ENCODE measurements at regions not wholly inside any gene's neighbourhood (a gene's known extent, or its start where the extent isn't known, plus 50 kb on each side); places are given as distances from the start of the nearest gene placed in this dataset.

DNA sequence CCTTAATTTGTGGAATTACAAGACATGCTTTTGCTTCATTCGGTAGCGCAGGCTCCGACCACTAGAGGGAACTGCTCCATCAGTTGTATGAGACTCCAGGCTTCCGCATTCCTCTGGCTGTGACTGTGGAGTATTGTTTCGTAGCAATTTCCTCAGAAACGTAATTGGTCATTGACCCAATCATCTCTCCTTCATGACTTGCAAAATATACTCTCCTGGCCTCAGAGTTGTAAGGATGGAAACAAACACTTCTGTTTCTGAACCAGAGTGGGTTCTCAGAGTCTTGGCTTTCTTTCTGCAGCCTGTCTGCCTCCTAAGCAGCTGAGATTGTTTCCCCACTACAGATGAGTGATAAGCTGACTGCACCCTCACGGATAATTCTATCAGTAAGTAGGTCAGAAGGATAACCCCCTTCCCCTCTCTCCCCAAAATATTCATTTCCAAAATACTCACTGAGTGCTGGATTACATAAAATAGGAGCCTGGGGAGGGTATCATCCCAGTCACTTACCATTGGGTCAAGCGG, 146.8 kb upstream of the ZC3H12C start:
- intact Hi-C loops (cut with DNase I), result loop anchor here (10.0 kb wide), 1 partner anchor 428 kb away; no protein-coding TSS in a partner anchor
- TF ChIP-seq CTCF (IDR thresholded peaks at IDR 0.05) (peak; percentile 74 to 91 (median 84)), POLR2A (IDR thresholded peaks at IDR 0.05) (no peak), POLR2AphosphoS5 (IDR thresholded peaks at IDR 0.05; ENCODE audit: insufficient read depth in 1 of 2, low read depth in 1 of 2) (peak in 1 of 2 donors; percentile 69)
- H3K4me3 ChIP-seq, result peak overlapping the region; percentile 13 to 16
- no peak overlapping the region for H3K27ac ChIP-seq
- H3K36me3 ChIP-seq, result no peaks in the 10 kb centered on the region
- peak in 1 of 2 donors; percentile 90 for DNase-seq (ENCODE audit: extremely low spot score in 2 of 2)
- H3K27me3 ChIP-seq, result no peaks in the 10 kb centered on the region
- no peaks in the 10 kb centered on the region for H3K4me1 ChIP-seq
- H3K9me3 ChIP-seq, result no peaks in the 10 kb centered on the region

GRCh38 chr11:109954534-109954933, 138.7 kb upstream of the ZC3H12C start:
- no peak for TF ChIP-seq POLR2A (IDR thresholded peaks at IDR 0.05)
- TF ChIP-seq POLR2AphosphoS5 (IDR thresholded peaks at IDR 0.05; ENCODE audit: insufficient read depth in 1 of 2, low read depth in 1 of 2), result no peak
- TF ChIP-seq CTCF (IDR thresholded peaks at IDR 0.05), result no peak
- no peaks in the 10 kb centered on the region for H3K27me3 ChIP-seq
- H3K4me1 ChIP-seq, result no peaks in the 10 kb centered on the region
- no peaks in the 10 kb centered on the region for H3K9me3 ChIP-seq
- no peak overlapping the region for H3K4me3 ChIP-seq
- intact Hi-C loops (cut with DNase I), result no loop called here
- DNase-seq (ENCODE audit: extremely low spot score in 2 of 2), result no peak
- H3K27ac ChIP-seq, result no peak overlapping the region
- no peaks in the 10 kb centered on the region for H3K36me3 ChIP-seq

- H3K27me3 ChIP-seq, result no peaks in the 10 kb centered on the region
- no peak for DNase-seq (ENCODE audit: extremely low spot score in 2 of 2)
- H3K4me1 ChIP-seq, result no peaks in the 10 kb centered on the region
- intact Hi-C loops (cut with DNase I), result no loop called here
- no peak overlapping the region for H3K27ac ChIP-seq
- no peaks in the 10 kb centered on the region for H3K9me3 ChIP-seq
- no peak overlapping the region for H3K4me3 ChIP-seq
- no peaks in the 10 kb centered on the region for H3K36me3 ChIP-seq
- no peak for TF ChIP-seq CTCF (IDR thresholded peaks at IDR 0.05)
- TF ChIP-seq POLR2AphosphoS5 (IDR thresholded peaks at IDR 0.05; ENCODE audit: insufficient read depth in 1 of 2, low read depth in 1 of 2), result no peak
- TF ChIP-seq POLR2A (IDR thresholded peaks at IDR 0.05), result no peak
Observed at GRCh38 chr11:109956124-109956793, 136.9 kb upstream of the ZC3H12C start.

GRCh38 chr11:109957000-109957399, 136.2 kb upstream of the ZC3H12C start:
- no peaks in the 10 kb centered on the region for H3K9me3 ChIP-seq
- intact Hi-C loops (cut with DNase I), result no loop called here
- TF ChIP-seq CTCF (IDR thresholded peaks at IDR 0.05) (no peak), POLR2AphosphoS5 (IDR thresholded peaks at IDR 0.05; ENCODE audit: insufficient read depth in 1 of 2, low read depth in 1 of 2) (no peak), POLR2A (IDR thresholded peaks at IDR 0.05) (no peak)

DNA sequence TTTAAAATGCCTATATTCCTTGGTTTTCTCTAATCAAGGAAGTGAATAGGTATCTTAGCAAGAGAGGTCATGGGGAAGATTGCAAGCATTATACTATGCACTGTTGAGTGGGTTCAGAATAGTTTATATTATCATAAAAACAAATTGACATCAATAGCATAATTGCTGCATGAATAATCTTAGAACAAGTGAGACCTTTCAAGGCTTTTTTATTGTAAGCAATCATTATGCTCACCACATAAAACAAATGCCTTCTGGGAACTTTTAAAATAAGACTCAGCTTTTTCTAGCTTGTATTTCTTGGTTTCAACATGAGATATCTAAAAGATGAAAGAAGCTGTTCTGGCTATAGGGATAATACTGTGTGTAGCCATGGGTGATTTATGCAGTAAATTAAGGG, 135.6 kb upstream of the ZC3H12C start:
- intact Hi-C loops (cut with DNase I), result no loop called here

More at GRCh38 chr11:109957000-109957399, 136.2 kb upstream of the ZC3H12C start:
- no peaks in the 10 kb centered on the region for H3K4me1 ChIP-seq
- no peak for DNase-seq (ENCODE audit: extremely low spot score in 2 of 2)
- no peak overlapping the region for H3K4me3 ChIP-seq
- no peaks in the 10 kb centered on the region for H3K36me3 ChIP-seq
- H3K27ac ChIP-seq, result no peak overlapping the region
- no peaks in the 10 kb centered on the region for H3K27me3 ChIP-seq

More for the DNA sequence above, 135.6 kb upstream of the ZC3H12C start:
- no peaks in the 10 kb centered on the region for H3K9me3 ChIP-seq
- no peak for DNase-seq (ENCODE audit: extremely low spot score in 2 of 2)
- H3K36me3 ChIP-seq, result no peaks in the 10 kb centered on the region
- no peaks in the 10 kb centered on the region for H3K4me1 ChIP-seq
- no peaks in the 10 kb centered on the region for H3K27me3 ChIP-seq
- no peak overlapping the region for H3K4me3 ChIP-seq
- TF ChIP-seq POLR2AphosphoS5 (IDR thresholded peaks at IDR 0.05; ENCODE audit: insufficient read depth in 1 of 2, low read depth in 1 of 2), result no peak
- no peak for TF ChIP-seq CTCF (IDR thresholded peaks at IDR 0.05)
- no peak for TF ChIP-seq POLR2A (IDR thresholded peaks at IDR 0.05)
- no peak overlapping the region for H3K27ac ChIP-seq
